GM12878 (cell line): ENCODE measurements at regions not wholly inside any gene's neighbourhood (a gene's known extent, or its start where the extent isn't known, plus 50 kb on each side); places are given as distances from the start of the nearest gene placed in this dataset.

Source experiments
- ATAC-seq: fragments of 200-7000 bp; cut with Tn5 transposase; 3 replicates; pipeline ENCODE4 v1.9.1; 2020; ENCODE audit warnings: mild to moderate bottlenecking, moderate library complexity
- BruUV-seq: library from RNA; stranded (reverse); fragments of 400-500 nt; replicated peaks from 2 replicates; lab custom pipeline; 2021; lab: Mats Ljungman, UMichigan
- CTCF ChIA-PET: fragments of 300-600 bp; sonication (Branson Sonifier 250); formaldehyde crosslinking; extraction: SDS; loops from one replicate; lab custom pipeline; 2021; ENCODE audit warnings: inconsistent platforms; lab: Yijun Ruan, JAX
- POLR2A ChIA-PET: fragments of 350-600 bp; formaldehyde crosslinking; extraction: SDS; loops from one replicate; lab custom pipeline; 2021; ENCODE audit warnings: inconsistent platforms; lab: Charles Lee
- RAD21 ChIA-PET: fragments of 300-600 bp; sonication (Branson Sonifier 250); formaldehyde crosslinking; loops from one replicate; lab custom pipeline; 2023; ENCODE audit warnings: antibody characterized with exemption; ENCODE audit not compliant: unreplicated experiment; lab: Charles Lee
- SMC1A ChIA-PET: fragments of 300-600 bp; sonication (Branson Sonifier 250); formaldehyde crosslinking; loops from one replicate; lab custom pipeline; 2023; ENCODE audit not compliant: unreplicated experiment, uncharacterized antibody; lab: Charles Lee
- DNase-seq: peaks from one replicate; pipeline ENCODE4 v3.0.0-alpha.2; 2011; ENCODE audit warnings: low read depth, low spot score
- FAIRE-seq: peaks from 3 replicates; lab custom pipeline; 2011; peaks lifted over from hg19 to GRCh38; lab: Jason Lieb, UNC
- H2AFZ ChIP-seq: 2 replicates; pipeline ENCODE4 v1.6.0; 2011; ENCODE audit warnings: low read depth, low read length, control low read depth; ENCODE audit not compliant: control insufficient read depth
- H3K27ac ChIP-seq: 2 replicates; pipeline ENCODE4 v1.5.1; 2011; ENCODE audit warnings: control low read depth; ENCODE audit not compliant: control insufficient read depth, insufficient read depth
- H3K27me3 ChIP-seq, 2 experiments: replicated peaks in 1 of 2; 2 replicates each; pipeline versions ENCODE4 v1.6.0 to v1.6.1; 2011; ENCODE audit warnings: low read length in 1 of 2; ENCODE audit not compliant: control insufficient read depth in 2 of 2, insufficient read depth in 2 of 2
- H3K36me3 ChIP-seq, 2 experiments: 2 replicates each; pipeline ENCODE4 v1.5.1; 2011; ENCODE audit warnings: low read length in 1 of 2; ENCODE audit not compliant: control insufficient read depth in 2 of 2, insufficient read depth in 2 of 2
- H3K4me1 ChIP-seq: 2 replicates; pipeline ENCODE4 v1.6.1; 2011; ENCODE audit warnings: mild to moderate bottlenecking, low read length, moderate library complexity, mixed read lengths; ENCODE audit not compliant: control insufficient read depth, insufficient read depth
- H3K4me2 ChIP-seq: 2 replicates; pipeline ENCODE4 v1.6.0; 2011; ENCODE audit warnings: control low read depth; ENCODE audit not compliant: control insufficient read depth, insufficient read depth
- H3K4me3 ChIP-seq: fragments of 200-600 bp; sonication (generic); 2 replicates; pipeline ENCODE4 v1.5.1; 2016
- H3K79me2 ChIP-seq: 2 replicates; pipeline ENCODE4 v1.6.0; 2011; ENCODE audit warnings: low read length; ENCODE audit not compliant: control insufficient read depth, insufficient read depth
- H3K9ac ChIP-seq: 2 replicates; pipeline ENCODE4 v1.8.0; 2011; ENCODE audit warnings: low read length, control low read depth, mixed read lengths; ENCODE audit not compliant: control insufficient read depth, insufficient read depth
- H3K9me3 ChIP-seq: replicated peaks from 3 replicates; pipeline ENCODE4 v1.5.1; 2011; ENCODE audit warnings: mild to moderate bottlenecking, low read length; ENCODE audit not compliant: control insufficient read depth, insufficient read depth
- H4K20me1 ChIP-seq: 2 replicates; pipeline ENCODE4 v1.6.0; 2011; ENCODE audit not compliant: control insufficient read depth, insufficient read depth
- BHLHE40 ChIP-seq, 2 experiments: fragments of 450-650 bp in 1 of 2; IDR thresholded peaks; 2 replicates each; pipeline ENCODE4 v1.6.1; 2011 to 2017; ENCODE audit warnings: low read depth in 2 of 2, borderline replicate concordance in 1 of 2, improper control_type of control experiment in 1 of 2, low read length in 1 of 2, mild to moderate bottlenecking in 1 of 2
- E4F1 ChIP-seq: fragments of 450-650 bp; IDR thresholded peaks from 2 replicates; pipeline ENCODE4 v1.6.1; 2018; ENCODE audit warnings: borderline replicate concordance, mild to moderate bottlenecking; ENCODE audit not compliant: partially characterized antibody
- ELK1 ChIP-seq: IDR thresholded peaks from 2 replicates; pipeline ENCODE4 v1.6.1; 2012; ENCODE audit warnings: low read depth, low read length, improper control_type of control experiment
- EP300 ChIP-seq, 2 experiments: fragments of 150-350 bp in 1 of 2; IDR thresholded peaks; 2 replicates each; pipeline ENCODE4 v1.6.1; 2011 to 2012; ENCODE audit warnings: low read depth in 2 of 2, low read length in 2 of 2, borderline replicate concordance in 1 of 2, improper control_type of control experiment in 1 of 2, inconsistent platforms in 1 of 2; ENCODE audit not compliant: control insufficient read depth in 1 of 2
- HCFC1 ChIP-seq: fragments of 150-350 bp; IDR thresholded peaks from 2 replicates; pipeline ENCODE4 v1.6.1; 2014; ENCODE audit warnings: low read length
- MXI1 ChIP-seq: fragments of 150-350 bp; IDR thresholded peaks from 2 replicates; pipeline ENCODE4 v1.6.1; 2011; ENCODE audit warnings: low read depth, mild to moderate bottlenecking, inconsistent platforms, low read length, improper control_type of control experiment
- NFIC ChIP-seq: IDR thresholded peaks from 2 replicates; pipeline ENCODE4 v1.6.1; 2012; ENCODE audit warnings: low read depth, mild to moderate bottlenecking, inconsistent platforms, low read length, moderate library complexity
- NFXL1 ChIP-seq: fragments of 450-650 bp; IDR thresholded peaks from 2 replicates; pipeline ENCODE4 v1.6.1; 2017; ENCODE audit warnings: antibody characterized with exemption, mild to moderate bottlenecking, borderline replicate concordance
- RAD21 ChIP-seq: IDR thresholded peaks from 2 replicates; pipeline ENCODE4 v1.6.1; 2011; ENCODE audit warnings: mild to moderate bottlenecking, low read depth, low read length, moderate library complexity; ENCODE audit not compliant: insufficient read depth
- SPI1 ChIP-seq: IDR thresholded peaks from 2 replicates; pipeline ENCODE4 v1.6.1; 2011; ENCODE audit warnings: low read depth, mild to moderate bottlenecking, low read length, moderate library complexity, borderline replicate concordance; ENCODE audit not compliant: insufficient read depth
- TCF7 ChIP-seq: IDR thresholded peaks from 2 replicates; pipeline ENCODE4 v1.6.1; 2014; ENCODE audit warnings: antibody characterized with exemption, borderline replicate concordance
- YBX1 ChIP-seq: fragments of 450-650 bp; IDR thresholded peaks from 2 replicates; pipeline ENCODE4 v1.6.1; 2016; ENCODE audit warnings: antibody characterized with exemption
- ZSCAN29 ChIP-seq: fragments of 450-650 bp; IDR thresholded peaks from 2 replicates; pipeline ENCODE4 v1.6.1; 2017; ENCODE audit warnings: mild to moderate bottlenecking, moderate library complexity
- WGBS: methylation state at CpG from one replicate; pipeline ENCODE4 v1.1.6; 2016; ENCODE audit warnings: low lambda C conversion rate; ENCODE audit not compliant: insufficient replicate concordance, insufficient coverage; ENCODE audit errors: missing lambda C conversion rate; 5-methylcytosine and 5-hydroxymethylcytosine counted together
- in situ Hi-C: fragments of 300-500 bp; cut with MboI; formaldehyde crosslinking; loops from 9 replicates; pipeline ENCODE4 v1.14.3; 2018; ENCODE audit warnings: mixed read lengths
- intact Hi-C: fragments of 100-400 bp; cut with micrococcal nuclease; formaldehyde crosslinking; loops from one replicate; pipeline ENCODE4 v1.14.2; 2022; ENCODE audit not compliant: unreplicated experiment
- TF ChIP-seq, protein P1 (sequence below): fragments of 450-650 bp; IDR thresholded peaks from 2 replicates; pipeline ENCODE4 v1.6.1; 2017; ENCODE audit warnings: mild to moderate bottlenecking, moderate library complexity
- TF ChIP-seq, protein P2 (sequence below): fragments of 150-350 bp; IDR thresholded peaks from 2 replicates; pipeline ENCODE4 v1.6.1; 2014; ENCODE audit warnings: mild to moderate bottlenecking, low read depth, low read length

- no peak overlapping the region for H3K4me3 ChIP-seq
- H2AFZ ChIP-seq, result no peak overlapping the region
- no peak for ATAC-seq
- H3K27me3 ChIP-seq, result no peaks in the 10 kb centered on the region
- no peak for FAIRE-seq
- ChIA-PET CTCF (no interaction called here), SMC1A (no interaction called here), POLR2A (interaction anchor here (0.6 kb wide), 1 partner anchor 295 kb away, joined by 3 read pairs; no protein-coding TSS in a partner anchor), RAD21 (no interaction called here)
- H3K79me2 ChIP-seq, result no peaks in the 10 kb centered on the region
- H3K27ac ChIP-seq, result no peak overlapping the region
- intact Hi-C loops (no loop called here), in situ Hi-C loops (no loop called here)
- 0% methylated on average over 2 of the region's 2 CpGs for WGBS
- H3K9me3 ChIP-seq, result no peaks in the 10 kb centered on the region
- no TSS peak for BruUV-seq
- no peaks in the 10 kb centered on the region for H3K36me3 ChIP-seq
- DNase-seq, result no peak
- no peaks in the 10 kb centered on the region for H4K20me1 ChIP-seq
- H3K4me1 ChIP-seq, result no peaks in the 10 kb centered on the region
- H3K4me2 ChIP-seq, result no peak overlapping the region
- no peak overlapping the region for H3K9ac ChIP-seq
- TF ChIP-seq EP300 (IDR thresholded peaks at IDR 0.05; ENCODE audit: borderline replicate concordance in 1 of 2, control insufficient read depth in 1 of 2, low read depth in 2 of 2, low read length in 2 of 2), result no peak
- TF ChIP-seq TCF7, result no peak
- TF ChIP-seq, protein P1, sequence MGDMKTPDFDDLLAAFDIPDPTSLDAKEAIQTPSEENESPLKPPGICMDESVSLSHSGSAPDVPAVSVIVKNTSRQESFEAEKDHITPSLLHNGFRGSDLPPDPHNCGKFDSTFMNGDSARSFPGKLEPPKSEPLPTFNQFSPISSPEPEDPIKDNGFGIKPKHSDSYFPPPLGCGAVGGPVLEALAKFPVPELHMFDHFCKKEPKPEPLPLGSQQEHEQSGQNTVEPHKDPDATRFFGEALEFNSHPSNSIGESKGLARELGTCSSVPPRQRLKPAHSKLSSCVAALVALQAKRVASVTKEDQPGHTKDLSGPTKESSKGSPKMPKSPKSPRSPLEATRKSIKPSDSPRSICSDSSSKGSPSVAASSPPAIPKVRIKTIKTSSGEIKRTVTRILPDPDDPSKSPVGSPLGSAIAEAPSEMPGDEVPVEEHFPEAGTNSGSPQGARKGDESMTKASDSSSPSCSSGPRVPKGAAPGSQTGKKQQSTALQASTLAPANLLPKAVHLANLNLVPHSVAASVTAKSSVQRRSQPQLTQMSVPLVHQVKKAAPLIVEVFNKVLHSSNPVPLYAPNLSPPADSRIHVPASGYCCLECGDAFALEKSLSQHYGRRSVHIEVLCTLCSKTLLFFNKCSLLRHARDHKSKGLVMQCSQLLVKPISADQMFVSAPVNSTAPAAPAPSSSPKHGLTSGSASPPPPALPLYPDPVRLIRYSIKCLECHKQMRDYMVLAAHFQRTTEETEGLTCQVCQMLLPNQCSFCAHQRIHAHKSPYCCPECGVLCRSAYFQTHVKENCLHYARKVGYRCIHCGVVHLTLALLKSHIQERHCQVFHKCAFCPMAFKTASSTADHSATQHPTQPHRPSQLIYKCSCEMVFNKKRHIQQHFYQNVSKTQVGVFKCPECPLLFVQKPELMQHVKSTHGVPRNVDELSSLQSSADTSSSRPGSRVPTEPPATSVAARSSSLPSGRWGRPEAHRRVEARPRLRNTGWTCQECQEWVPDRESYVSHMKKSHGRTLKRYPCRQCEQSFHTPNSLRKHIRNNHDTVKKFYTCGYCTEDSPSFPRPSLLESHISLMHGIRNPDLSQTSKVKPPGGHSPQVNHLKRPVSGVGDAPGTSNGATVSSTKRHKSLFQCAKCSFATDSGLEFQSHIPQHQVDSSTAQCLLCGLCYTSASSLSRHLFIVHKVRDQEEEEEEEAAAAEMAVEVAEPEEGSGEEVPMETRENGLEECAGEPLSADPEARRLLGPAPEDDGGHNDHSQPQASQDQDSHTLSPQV, result no peak
- no peak for TF ChIP-seq MXI1
- TF ChIP-seq ZSCAN29, result no peak
- TF ChIP-seq SPI1, result no peak
- no peak for TF ChIP-seq RAD21
- no peak for TF ChIP-seq NFXL1
- TF ChIP-seq, protein P2, sequence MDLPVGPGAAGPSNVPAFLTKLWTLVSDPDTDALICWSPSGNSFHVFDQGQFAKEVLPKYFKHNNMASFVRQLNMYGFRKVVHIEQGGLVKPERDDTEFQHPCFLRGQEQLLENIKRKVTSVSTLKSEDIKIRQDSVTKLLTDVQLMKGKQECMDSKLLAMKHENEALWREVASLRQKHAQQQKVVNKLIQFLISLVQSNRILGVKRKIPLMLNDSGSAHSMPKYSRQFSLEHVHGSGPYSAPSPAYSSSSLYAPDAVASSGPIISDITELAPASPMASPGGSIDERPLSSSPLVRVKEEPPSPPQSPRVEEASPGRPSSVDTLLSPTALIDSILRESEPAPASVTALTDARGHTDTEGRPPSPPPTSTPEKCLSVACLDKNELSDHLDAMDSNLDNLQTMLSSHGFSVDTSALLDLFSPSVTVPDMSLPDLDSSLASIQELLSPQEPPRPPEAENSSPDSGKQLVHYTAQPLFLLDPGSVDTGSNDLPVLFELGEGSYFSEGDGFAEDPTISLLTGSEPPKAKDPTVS, result no peak
- no peak for TF ChIP-seq BHLHE40 (IDR thresholded peaks at IDR 0.05; ENCODE audit: borderline replicate concordance in 1 of 2, low read depth in 2 of 2, low read length in 1 of 2)
- TF ChIP-seq ELK1, result no peak
- TF ChIP-seq HCFC1, result no peak
- no peak for TF ChIP-seq E4F1
- no peak for TF ChIP-seq YBX1
- no peak for TF ChIP-seq NFIC
Observed at GRCh38 chr2:116879650-116880160, 934.8 kb upstream of the DDX18 start.
